MM.1S (cell line): ENCODE measurements at regions not wholly inside any gene's neighbourhood (a gene's known extent, or its start where the extent isn't known, plus 50 kb on each side); places are given as distances from the start of the nearest gene placed in this dataset.

Experiments used
- DNase-seq: peaks from one replicate; pipeline ENCODE4 v3.0.0-alpha.2; 2015
- H2AFZ ChIP-seq: fragments of 300-600 bp; sonication (generic); 2 replicates; pipeline ENCODE4 v1.6.0; 2016; ENCODE audit warnings: antibody characterized with exemption, low read length
- H3F3A ChIP-seq: fragments of 300-600 bp; sonication (generic); 2 replicates; pipeline ENCODE4 v1.6.1; 2016; ENCODE audit warnings: mild to moderate bottlenecking, antibody characterized with exemption, low read length, moderate library complexity, mixed read lengths; ENCODE audit not compliant: insufficient read depth
- H3K27ac ChIP-seq: fragments of 300-600 bp; sonication (generic); 2 replicates; pipeline ENCODE4 v1.5.1; 2016; ENCODE audit warnings: mild to moderate bottlenecking, low read length
- H3K27me3 ChIP-seq: fragments of 300-600 bp; sonication (generic); replicated peaks from 2 replicates; pipeline ENCODE4 v1.6.0; 2016; ENCODE audit warnings: low read length; ENCODE audit not compliant: insufficient read depth
- H3K36me3 ChIP-seq: fragments of 300-600 bp; sonication (generic); replicated peaks from 2 replicates; pipeline ENCODE4 v1.6.1; 2016; ENCODE audit warnings: mild to moderate bottlenecking, low read length, mixed read lengths; ENCODE audit not compliant: insufficient read depth
- H3K4me1 ChIP-seq: fragments of 300-600 bp; sonication (generic); 2 replicates; pipeline ENCODE4 v1.6.1; 2016; ENCODE audit warnings: low read length, mixed read lengths
- H3K4me2 ChIP-seq: fragments of 300-600 bp; sonication (generic); 2 replicates; pipeline ENCODE4 v1.6.0; 2016; ENCODE audit warnings: low read depth, low read length
- H3K4me3 ChIP-seq: fragments of 300-600 bp; sonication (generic); 2 replicates; pipeline ENCODE4 v1.5.1; 2016; ENCODE audit warnings: low read length, mixed read lengths
- H3K79me2 ChIP-seq: fragments of 300-600 bp; sonication (generic); 2 replicates; pipeline ENCODE4 v1.6.1; 2016; ENCODE audit warnings: mixed run types, low read length, mixed read lengths
- H3K9ac ChIP-seq: fragments of 300-600 bp; sonication (generic); 2 replicates; pipeline ENCODE4 v1.6.1; 2016; ENCODE audit warnings: low read length, mixed read lengths
- H3K9me2 ChIP-seq: fragments of 300-600 bp; sonication (generic); replicated peaks from 2 replicates; pipeline ENCODE4 v1.6.1; 2016; ENCODE audit warnings: mild to moderate bottlenecking, low read length, mixed read lengths; ENCODE audit not compliant: insufficient read depth
- H3K9me3 ChIP-seq: fragments of 300-600 bp; sonication (generic); replicated peaks from 2 replicates; pipeline ENCODE4 v1.6.1; 2016; ENCODE audit warnings: mild to moderate bottlenecking, low read length, mixed read lengths; ENCODE audit not compliant: insufficient read depth
- H4K20me1 ChIP-seq: fragments of 300-600 bp; sonication (generic); 2 replicates; pipeline ENCODE4 v1.6.1; 2016; ENCODE audit warnings: mild to moderate bottlenecking, low read length, moderate library complexity, mixed read lengths; ENCODE audit not compliant: insufficient read depth
- CTCF ChIP-seq: fragments of 300-600 bp; sonication (generic); IDR thresholded peaks from 2 replicates; pipeline ENCODE4 v1.5.1; 2016; ENCODE audit warnings: antibody characterized with exemption, low read length, mixed read lengths
- EZH2 ChIP-seq: fragments of 300-600 bp; sonication (generic); optimal IDR thresholded peaks from 2 replicates; pipeline ENCODE3; 2017; ENCODE audit warnings: low read depth, mild to moderate bottlenecking, antibody characterized with exemption, low read length, mixed read lengths
- EZH2phosphoT487 ChIP-seq: fragments of 300-600 bp; sonication (generic); IDR thresholded peaks from 2 replicates; pipeline ENCODE4 v1.6.1; 2018; ENCODE audit warnings: antibody characterized with exemption, low read length

- no peak for DNase-seq
- H3K9me3 ChIP-seq, result no peaks in the 10 kb centered on the region
- no peaks in the 10 kb centered on the region for H4K20me1 ChIP-seq
- no peak overlapping the region for H3K4me2 ChIP-seq
- H2AFZ ChIP-seq, result no peak overlapping the region
- TF ChIP-seq EZH2phosphoT487 (no peak), EZH2 (no peak), CTCF (no peak)
- no peak overlapping the region for H3K27ac ChIP-seq
- H3K9me2 ChIP-seq, result no peaks in the 10 kb centered on the region
- no peaks in the 10 kb centered on the region for H3K36me3 ChIP-seq
- H3K4me1 ChIP-seq, result no peaks in the 10 kb centered on the region
- no peak overlapping the region for H3K4me3 ChIP-seq
- no peaks in the 10 kb centered on the region for H3K79me2 ChIP-seq
- no peaks in the 10 kb centered on the region for H3K27me3 ChIP-seq
- no peak overlapping the region for H3K9ac ChIP-seq
- no peaks in the 10 kb centered on the region for H3F3A ChIP-seq
These were observed 1151.7 kb upstream of the TENM4 start for GRCh38 chr11:80592546-80592945.

- no peaks in the 10 kb centered on the region for H3K9me2 ChIP-seq
- H3K36me3 ChIP-seq, result no peaks in the 10 kb centered on the region
These were observed 1147.1 kb upstream of the TENM4 start for GRCh38 chr11:80587906-80588305.

GRCh38 chr11:80586464-80586863, 1145.6 kb upstream of the TENM4 start:
- peaks cover 4% of the 10 kb centered on the region; the same call in 1 of the 2 replicates for H3F3A ChIP-seq
- no peak for TF ChIP-seq CTCF
- TF ChIP-seq EZH2phosphoT487, result no peak
- no peak for TF ChIP-seq EZH2
- no peaks in the 10 kb centered on the region for H3K27me3 ChIP-seq
- no peaks in the 10 kb centered on the region for H3K4me1 ChIP-seq
- H3K27ac ChIP-seq, result no peak overlapping the region
- H3K9me3 ChIP-seq, result no peaks in the 10 kb centered on the region
- no peak overlapping the region for H2AFZ ChIP-seq
- H3K9me2 ChIP-seq, result no peaks in the 10 kb centered on the region
- H3K79me2 ChIP-seq, result no peaks in the 10 kb centered on the region
- H3K4me2 ChIP-seq, result no peak overlapping the region
- DNase-seq, result no peak
- no peaks in the 10 kb centered on the region for H3K36me3 ChIP-seq
- H4K20me1 ChIP-seq, result no peaks in the 10 kb centered on the region
- H3K9ac ChIP-seq, result no peak overlapping the region
- no peak overlapping the region for H3K4me3 ChIP-seq

More at GRCh38 chr11:80587906-80588305, 1147.1 kb upstream of the TENM4 start:
- no peaks in the 10 kb centered on the region for H3K4me1 ChIP-seq
- DNase-seq, result no peak
- no peak overlapping the region for H3K27ac ChIP-seq
- TF ChIP-seq EZH2phosphoT487 (no peak), CTCF (no peak), EZH2 (no peak)
- peaks cover 4% of the 10 kb centered on the region; the same call in 1 of the 2 replicates for H3F3A ChIP-seq
- H3K4me2 ChIP-seq, result no peak overlapping the region
- no peak overlapping the region for H2AFZ ChIP-seq
- no peaks in the 10 kb centered on the region for H3K9me3 ChIP-seq
- H3K9ac ChIP-seq, result no peak overlapping the region
- H3K27me3 ChIP-seq, result no peaks in the 10 kb centered on the region
- no peaks in the 10 kb centered on the region for H4K20me1 ChIP-seq
- H3K4me3 ChIP-seq, result no peak overlapping the region
- H3K79me2 ChIP-seq, result no peaks in the 10 kb centered on the region
